NCI-H2081 (cell line): ENCODE measurements at regions not wholly inside any gene's neighbourhood (a gene's known extent, or its start where the extent isn't known, plus 50 kb on each side); places are given as distances from the start of the nearest gene placed in this dataset.

Experiments
- DNase-seq, 2 experiments: peaks; one replicate each; lab custom pipeline; 2025; lab: John Stamatoyannopoulos, UW

DNA sequence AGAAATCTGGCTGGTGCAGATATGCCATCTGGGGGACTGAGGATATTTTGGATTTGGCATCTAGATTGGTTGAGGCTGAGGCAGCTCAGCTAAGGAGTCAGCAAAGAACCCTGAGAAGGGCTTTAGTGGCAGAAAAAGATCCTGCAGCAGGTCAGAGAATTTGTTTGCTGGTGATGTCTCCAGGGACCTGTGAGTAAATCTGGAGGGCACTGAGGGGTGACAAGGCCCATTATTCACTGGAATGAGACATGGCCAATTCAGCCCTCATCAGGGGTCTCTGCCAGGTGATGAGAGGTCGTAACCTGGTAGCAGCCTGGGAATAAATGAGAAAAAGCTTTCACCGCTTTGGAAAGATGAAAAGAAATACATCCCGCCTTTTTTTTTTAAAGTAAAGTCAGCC lies 118.3 kb upstream of the FBXL4 start:
- no peak for DNase-seq

DNA sequence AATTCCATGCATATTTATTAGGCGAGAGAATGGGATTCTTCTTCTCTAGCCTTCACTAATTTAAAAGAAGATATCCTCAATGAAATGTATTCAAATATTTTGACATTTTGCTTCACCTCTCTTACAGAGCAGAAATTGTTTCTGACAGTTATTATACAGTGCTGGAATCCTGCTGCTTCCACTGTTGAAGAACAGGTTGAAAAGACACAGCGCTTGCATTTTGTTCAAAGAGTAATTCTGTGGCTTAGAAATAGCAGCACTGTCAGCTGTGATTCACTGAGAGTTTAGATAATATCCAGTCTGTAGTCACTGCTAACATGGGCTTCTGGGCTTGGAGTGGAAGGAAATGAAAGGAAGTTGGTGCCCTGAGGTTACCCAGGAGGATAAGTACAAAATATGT lies 117.1 kb upstream of the FBXL4 start:
- no peak for DNase-seq

GRCh38 chr6:99036672-99037071 lies 88.9 kb upstream of the FBXL4 start:
- no peak for DNase-seq

GRCh38 chr6:99032396-99032795 lies 84.7 kb upstream of the FBXL4 start:
- no peak for DNase-seq

GRCh38 chr6:99031957-99032356 lies 84.2 kb upstream of the FBXL4 start:
- DNase-seq: no peak

GRCh38 chr6:99030915-99031314 lies 83.2 kb upstream of the FBXL4 start:
- DNase-seq: no peak

DNA sequence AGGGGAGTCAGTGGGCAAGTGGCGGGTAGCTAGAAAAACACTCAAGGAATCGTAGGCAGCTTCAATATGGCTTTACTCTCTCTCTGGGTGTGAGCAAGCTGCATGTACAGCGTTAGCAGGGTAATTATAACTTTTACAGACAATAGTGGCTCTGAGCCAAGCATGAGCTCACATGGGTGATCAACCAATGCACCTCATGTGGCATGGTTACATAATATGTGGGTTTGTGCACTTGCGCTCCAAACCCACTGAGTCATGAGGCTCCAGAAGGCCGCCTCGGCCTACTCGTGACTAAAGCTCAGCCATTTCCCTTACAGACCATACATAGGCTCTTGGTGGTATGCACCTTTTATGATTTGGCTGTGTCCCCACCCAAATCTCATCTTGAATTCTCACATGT lies 78.4 kb upstream of the FBXL4 start:
- DNase-seq: peak in 1 of 2 experiments; percentile 5

GRCh38 chr6:99024089-99024488 lies 76.3 kb upstream of the FBXL4 start:
- DNase-seq: no peak

GRCh38 chr6:99022039-99022609 lies 74.4 kb upstream of the FBXL4 start:
- DNase-seq: no peak

GRCh38 chr6:99019381-99019780 lies 71.6 kb upstream of the FBXL4 start:
- no peak for DNase-seq

GRCh38 chr6:99017150-99017549 lies 69.4 kb upstream of the FBXL4 start:
- DNase-seq: no peak

DNA sequence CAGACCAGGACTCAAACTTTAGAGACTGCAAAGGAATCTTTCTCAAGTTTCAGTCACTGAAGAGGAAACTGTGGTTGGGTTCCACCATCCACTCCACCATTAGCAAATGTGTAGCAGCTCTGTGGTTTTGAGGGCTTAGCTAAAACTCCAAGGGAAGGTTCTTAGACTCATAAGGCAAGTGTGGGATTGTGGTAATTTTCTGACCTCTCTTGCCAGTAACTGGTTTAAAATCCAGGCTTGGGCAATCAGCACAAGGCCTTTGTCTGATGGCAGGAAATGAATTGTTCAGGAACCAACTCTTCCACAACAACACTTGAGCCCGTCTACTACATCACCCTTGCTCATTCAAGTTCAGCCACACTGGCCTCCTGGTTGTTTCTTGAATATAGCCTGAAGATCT lies 68.6 kb upstream of the FBXL4 start:
- DNase-seq: no peak

DNA sequence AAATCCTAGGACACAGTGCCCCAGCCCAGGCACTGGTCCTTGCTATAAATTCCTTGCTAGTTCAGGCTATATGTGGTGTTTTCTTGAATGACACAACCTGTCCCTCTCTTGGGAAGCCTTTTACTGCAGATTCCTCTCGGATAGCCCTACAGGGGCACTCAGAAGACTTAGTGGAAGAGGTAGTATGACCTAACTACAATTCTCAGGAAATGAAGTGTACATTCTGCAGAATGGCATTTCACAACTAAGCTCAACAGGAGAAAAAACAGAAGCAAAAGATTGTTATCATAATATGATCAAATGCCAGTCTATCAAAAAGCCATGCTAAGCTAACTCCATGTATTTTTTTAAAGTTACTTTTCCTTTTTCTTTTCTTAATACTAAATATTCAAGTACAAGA lies 66.3 kb upstream of the FBXL4 start:
- DNase-seq: no peak

DNA sequence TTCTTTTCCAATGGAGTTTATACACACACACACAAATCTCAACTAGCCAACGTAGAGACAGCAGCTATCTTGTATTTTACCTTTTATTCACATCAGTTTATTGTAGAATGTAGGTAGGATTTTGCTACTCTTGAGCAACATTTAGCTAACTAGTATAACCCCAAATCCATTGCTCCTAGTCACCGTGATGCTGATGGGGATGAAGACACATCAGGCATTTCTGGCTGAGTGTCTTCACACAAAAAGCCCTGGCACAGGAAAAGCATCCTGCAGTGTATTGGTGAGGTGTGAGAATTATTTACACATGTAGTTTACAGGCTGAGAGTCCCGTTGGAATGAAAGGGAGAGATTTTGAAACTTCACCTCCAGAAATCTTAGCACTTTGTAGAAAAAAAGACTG lies 65.9 kb upstream of the FBXL4 start:
- DNase-seq: no peak

- no peak for DNase-seq
These were observed 65.4 kb upstream of the FBXL4 start for GRCh38 chr6:99013145-99013544.

GRCh38 chr6:99011151-99011550 lies 63.4 kb upstream of the FBXL4 start:
- DNase-seq: no peak

GRCh38 chr6:99002831-99003230 lies 55.1 kb upstream of the FBXL4 start:
- peak in 1 of 2 experiments; percentile 54 for DNase-seq

- DNase-seq: no peak
These were observed 50.4 kb upstream of the FBXL4 start for GRCh38 chr6:98998103-98998502.
